ENCODE measurements at regions not wholly inside any gene's neighbourhood (a gene's known extent, or its start where the extent isn't known, plus 50 kb on each side); places are given as distances from the start of the nearest gene placed in this dataset.

- H3K23ac ChIP-seq (ENCODE audit: low read length in 2 of 2): no peak overlapping the region
- no peaks in the 10 kb centered on the region for H3K27me3 ChIP-seq (ENCODE audit: control insufficient read depth in 1 of 2, insufficient read depth in 1 of 2, low read length in 2 of 2)
- H3K27ac ChIP-seq (ENCODE audit: low read length, poor library complexity, severe bottlenecking): no peak overlapping the region
- no peak overlapping the region for H2AK5ac ChIP-seq (ENCODE audit: low read length, severe bottlenecking)
- H4K8ac ChIP-seq (ENCODE audit: low read length): no peak overlapping the region
- H3K4me1 ChIP-seq (ENCODE audit: control insufficient read depth, insufficient read depth, low read depth, low read length): peaks cover 4% of the 10 kb centered on the region
- H3K18ac ChIP-seq (ENCODE audit: low read depth in 1 of 2, low read length in 2 of 2): no peak overlapping the region
- H2BK15ac ChIP-seq (ENCODE audit: low read depth, poor library complexity, severe bottlenecking): no peak overlapping the region
- no peak overlapping the region for H3K4me2 ChIP-seq (ENCODE audit: low read length, poor library complexity, severe bottlenecking)
- no peaks in the 10 kb centered on the region for H3K36me3 ChIP-seq (ENCODE audit: control insufficient read depth in 1 of 2, insufficient read depth in 2 of 2, low read depth in 1 of 2, low read length in 2 of 2)
- 88% methylated on average over 6 of the region's 6 CpGs for WGBS
- H4K91ac ChIP-seq (ENCODE audit: low read length): no peak overlapping the region
- no peak overlapping the region for H3K4me3 ChIP-seq (ENCODE audit: insufficient read depth in 1 of 2, low read depth in 1 of 2, low read length in 2 of 2)
- H2BK120ac ChIP-seq (ENCODE audit: low read depth, low read length): no peak overlapping the region
- no peak overlapping the region for H2BK5ac ChIP-seq (ENCODE audit: low read depth, low read length, poor library complexity, severe bottlenecking)
- no peak for DNase-seq
- H3K9ac ChIP-seq (ENCODE audit: low read length): no peak overlapping the region
- H3K4ac ChIP-seq (ENCODE audit: low read depth in 1 of 2, low read length in 2 of 2): no peak overlapping the region
- H2AFZ ChIP-seq (ENCODE audit: low read depth, low read length): no peak overlapping the region
- H3K79me1 ChIP-seq (replicated peaks; ENCODE audit: low read length, poor library complexity, severe bottlenecking): no peaks in the 10 kb centered on the region
- no peak overlapping the region for H2BK12ac ChIP-seq (ENCODE audit: low read length in 2 of 2)
- no peaks in the 10 kb centered on the region for H3K9me3 ChIP-seq (ENCODE audit: control insufficient read depth, low read length)
- no peak overlapping the region for H3K14ac ChIP-seq (ENCODE audit: low read length in 2 of 2)
Observed at GRCh38 chr13:110067355-110068175, 239.4 kb downstream of the COL4A1 start.

- Histone ChIP-seq H3K9ac (ENCODE audit: low read length) (no peak overlapping the region), H3K27me3 (ENCODE audit: control insufficient read depth in 1 of 2, insufficient read depth in 1 of 2, low read length in 2 of 2) (no peaks in the 10 kb centered on the region), H3K4me2 (ENCODE audit: low read length, poor library complexity, severe bottlenecking) (no peak overlapping the region), H3K27ac (ENCODE audit: low read length, poor library complexity, severe bottlenecking) (no peak overlapping the region), H3K79me1 (replicated peaks; ENCODE audit: low read length, poor library complexity, severe bottlenecking) (no peaks in the 10 kb centered on the region), H2BK5ac (ENCODE audit: low read depth, low read length, poor library complexity, severe bottlenecking) (no peak overlapping the region), H2BK120ac (ENCODE audit: low read depth, low read length) (no peak overlapping the region), H2AK5ac (ENCODE audit: low read length, severe bottlenecking) (no peak overlapping the region), H3K4ac (ENCODE audit: low read depth in 1 of 2, low read length in 2 of 2) (no peak overlapping the region), H3K36me3 (ENCODE audit: control insufficient read depth in 1 of 2, insufficient read depth in 2 of 2, low read depth in 1 of 2, low read length in 2 of 2) (no peaks in the 10 kb centered on the region), H3K23ac (ENCODE audit: low read length in 2 of 2) (no peak overlapping the region), H2BK15ac (ENCODE audit: low read depth, poor library complexity, severe bottlenecking) (no peak overlapping the region), H2AFZ (ENCODE audit: low read depth, low read length) (no peak overlapping the region), H4K91ac (ENCODE audit: low read length) (no peak overlapping the region), H4K8ac (ENCODE audit: low read length) (no peak overlapping the region), H2BK12ac (ENCODE audit: low read length in 2 of 2) (no peak overlapping the region), H3K4me3 (ENCODE audit: insufficient read depth in 1 of 2, low read depth in 1 of 2, low read length in 2 of 2) (no peak overlapping the region), H3K9me3 (ENCODE audit: control insufficient read depth, low read length) (no peaks in the 10 kb centered on the region), H3K18ac (ENCODE audit: low read depth in 1 of 2, low read length in 2 of 2) (no peak overlapping the region), H3K14ac (ENCODE audit: low read length in 2 of 2) (no peak overlapping the region), H3K4me1 (ENCODE audit: control insufficient read depth, insufficient read depth, low read depth, low read length) (peaks cover 9% of the 10 kb centered on the region)
- no peak for DNase-seq
- WGBS: over 99% methylated on average over 9 of the region's 9 CpGs
Observed at GRCh38 chr13:110065780-110066179, 241.2 kb downstream of the COL4A1 start.

GRCh38 chr13:110063490-110064421 is 243.2 kb downstream of the COL4A1 start:
- H2BK5ac ChIP-seq (ENCODE audit: low read depth, low read length, poor library complexity, severe bottlenecking): no peak overlapping the region
- no peak overlapping the region for H4K8ac ChIP-seq (ENCODE audit: low read length)
- H3K4me2 ChIP-seq (ENCODE audit: low read length, poor library complexity, severe bottlenecking): no peak overlapping the region
- no peak overlapping the region for H3K4me3 ChIP-seq (ENCODE audit: insufficient read depth in 1 of 2, low read depth in 1 of 2, low read length in 2 of 2)
- no peak overlapping the region for H3K4ac ChIP-seq (ENCODE audit: low read depth in 1 of 2, low read length in 2 of 2)
- H2AFZ ChIP-seq (ENCODE audit: low read depth, low read length): no peak overlapping the region
- WGBS: 96% methylated on average over 6 of the region's 9 CpGs
- no peak overlapping the region for H3K14ac ChIP-seq (ENCODE audit: low read length in 2 of 2)
- no peak overlapping the region for H2BK120ac ChIP-seq (ENCODE audit: low read depth, low read length)
- no peaks in the 10 kb centered on the region for H3K27me3 ChIP-seq (ENCODE audit: control insufficient read depth in 1 of 2, insufficient read depth in 1 of 2, low read length in 2 of 2)
- H3K9me3 ChIP-seq (ENCODE audit: control insufficient read depth, low read length): no peaks in the 10 kb centered on the region
- no peak overlapping the region for H4K91ac ChIP-seq (ENCODE audit: low read length)
- H3K23ac ChIP-seq (ENCODE audit: low read length in 2 of 2): no peak overlapping the region
- H2BK15ac ChIP-seq (ENCODE audit: low read depth, poor library complexity, severe bottlenecking): no peak overlapping the region
- H3K79me1 ChIP-seq (replicated peaks; ENCODE audit: low read length, poor library complexity, severe bottlenecking): no peaks in the 10 kb centered on the region
- H3K4me1 ChIP-seq (ENCODE audit: control insufficient read depth, insufficient read depth, low read depth, low read length): peaks cover 7% of the 10 kb centered on the region
- H3K18ac ChIP-seq (ENCODE audit: low read depth in 1 of 2, low read length in 2 of 2): no peak overlapping the region
- no peak for DNase-seq
- H3K9ac ChIP-seq (ENCODE audit: low read length): no peak overlapping the region
- H3K36me3 ChIP-seq (ENCODE audit: control insufficient read depth in 1 of 2, insufficient read depth in 2 of 2, low read depth in 1 of 2, low read length in 2 of 2): no peaks in the 10 kb centered on the region
- H2BK12ac ChIP-seq (ENCODE audit: low read length in 2 of 2): no peak overlapping the region
- no peak overlapping the region for H3K27ac ChIP-seq (ENCODE audit: low read length, poor library complexity, severe bottlenecking)
- peak overlapping the region; percentile 64 for H2AK5ac ChIP-seq (ENCODE audit: low read length, severe bottlenecking)

- Histone ChIP-seq H2BK15ac (ENCODE audit: low read depth, poor library complexity, severe bottlenecking) (no peak overlapping the region), H4K8ac (ENCODE audit: low read length) (no peak overlapping the region), H2AFZ (ENCODE audit: low read depth, low read length) (no peak overlapping the region), H2AK5ac (ENCODE audit: low read length, severe bottlenecking) (no peak overlapping the region), H3K9ac (ENCODE audit: low read length) (no peak overlapping the region), H2BK5ac (ENCODE audit: low read depth, low read length, poor library complexity, severe bottlenecking) (no peak overlapping the region), H2BK12ac (ENCODE audit: low read length in 2 of 2) (no peak overlapping the region), H3K9me3 (ENCODE audit: control insufficient read depth, low read length) (no peaks in the 10 kb centered on the region), H3K36me3 (ENCODE audit: control insufficient read depth in 1 of 2, insufficient read depth in 2 of 2, low read depth in 1 of 2, low read length in 2 of 2) (no peaks in the 10 kb centered on the region), H3K79me1 (replicated peaks; ENCODE audit: low read length, poor library complexity, severe bottlenecking) (no peaks in the 10 kb centered on the region), H3K18ac (ENCODE audit: low read depth in 1 of 2, low read length in 2 of 2) (no peak overlapping the region), H3K14ac (ENCODE audit: low read length in 2 of 2) (no peak overlapping the region), H3K27me3 (ENCODE audit: control insufficient read depth in 1 of 2, insufficient read depth in 1 of 2, low read length in 2 of 2) (no peaks in the 10 kb centered on the region), H3K27ac (ENCODE audit: low read length, poor library complexity, severe bottlenecking) (no peak overlapping the region), H4K91ac (ENCODE audit: low read length) (no peak overlapping the region), H3K23ac (ENCODE audit: low read length in 2 of 2) (no peak overlapping the region), H3K4me2 (ENCODE audit: low read length, poor library complexity, severe bottlenecking) (no peak overlapping the region), H3K4me3 (ENCODE audit: insufficient read depth in 1 of 2, low read depth in 1 of 2, low read length in 2 of 2) (no peak overlapping the region), H3K4ac (ENCODE audit: low read depth in 1 of 2, low read length in 2 of 2) (no peak overlapping the region), H3K4me1 (ENCODE audit: control insufficient read depth, insufficient read depth, low read depth, low read length) (peaks cover 7% of the 10 kb centered on the region), H2BK120ac (ENCODE audit: low read depth, low read length) (no peak overlapping the region)
- WGBS: 94% methylated on average over 19 of the region's 19 CpGs
- no peak for DNase-seq
Observed at GRCh38 chr13:110062777-110063442, 244.0 kb downstream of the COL4A1 start.

Measured in mesenchymal stem cell (in vitro differentiated cells and primary cell).